ENCODE measurements at regions not wholly inside any gene's neighbourhood (a gene's known extent, or its start where the extent isn't known, plus 50 kb on each side); places are given as distances from the start of the nearest gene placed in this dataset.

GRCh38 chr9:79242489-79242888 lies 329.3 kb upstream of the TLE4 start:
- TF ChIP-seq EP300 (IDR thresholded peaks at IDR 0.05): no peak
- no peak for TF ChIP-seq CTCF (IDR thresholded peaks at IDR 0.05)
